HepG2 (cell line): ENCODE measurements at regions not wholly inside any gene's neighbourhood (a gene's known extent, or its start where the extent isn't known, plus 50 kb on each side); places are given as distances from the start of the nearest gene placed in this dataset.

Experiments used
- CTCF ChIP-seq: sonication (generic); formaldehyde crosslinking; IDR thresholded peaks from 2 replicates; pipeline ENCODE4 v1.5.0; 2020; ENCODE audit warnings: mild to moderate bottlenecking, missing genetic modification reagents, moderate library complexity
- ETV5 ChIP-seq: IDR thresholded peaks from 2 replicates; pipeline ENCODE4 v1.6.1; 2018; ENCODE audit warnings: missing biosample characterization, missing genetic modification reagents, inconsistent platforms, borderline replicate concordance
- POLR2A ChIP-seq, 2 experiments: IDR thresholded peaks; 2 replicates each; pipeline ENCODE4 v1.6.1; 2011; ENCODE audit warnings: low read depth in 2 of 2, low read length in 2 of 2, mild to moderate bottlenecking in 1 of 2, moderate library complexity in 1 of 2; ENCODE audit not compliant: insufficient read depth in 1 of 2
- SALL2 ChIP-seq: sonication (generic); formaldehyde crosslinking; IDR thresholded peaks from 2 replicates; pipeline ENCODE4 v1.8.1; 2023; ENCODE audit warnings: mild to moderate bottlenecking, missing genetic modification reagents, inconsistent platforms
- THAP7 ChIP-seq: sonication (generic); formaldehyde crosslinking; IDR thresholded peaks from 2 replicates; pipeline ENCODE4 v1.8.1; 2023; ENCODE audit warnings: mild to moderate bottlenecking, missing genetic modification reagents
- ZNF207 ChIP-seq: fragments of 450-650 bp; IDR thresholded peaks from 2 replicates; pipeline ENCODE4 v1.6.1; 2016; ENCODE audit warnings: antibody characterized with exemption, borderline replicate concordance
- ZNF274 ChIP-seq: sonication (generic); formaldehyde crosslinking; IDR thresholded peaks from 2 replicates; pipeline ENCODE4 v1.5.1; 2020; ENCODE audit warnings: mild to moderate bottlenecking, missing genetic modification reagents

DNA sequence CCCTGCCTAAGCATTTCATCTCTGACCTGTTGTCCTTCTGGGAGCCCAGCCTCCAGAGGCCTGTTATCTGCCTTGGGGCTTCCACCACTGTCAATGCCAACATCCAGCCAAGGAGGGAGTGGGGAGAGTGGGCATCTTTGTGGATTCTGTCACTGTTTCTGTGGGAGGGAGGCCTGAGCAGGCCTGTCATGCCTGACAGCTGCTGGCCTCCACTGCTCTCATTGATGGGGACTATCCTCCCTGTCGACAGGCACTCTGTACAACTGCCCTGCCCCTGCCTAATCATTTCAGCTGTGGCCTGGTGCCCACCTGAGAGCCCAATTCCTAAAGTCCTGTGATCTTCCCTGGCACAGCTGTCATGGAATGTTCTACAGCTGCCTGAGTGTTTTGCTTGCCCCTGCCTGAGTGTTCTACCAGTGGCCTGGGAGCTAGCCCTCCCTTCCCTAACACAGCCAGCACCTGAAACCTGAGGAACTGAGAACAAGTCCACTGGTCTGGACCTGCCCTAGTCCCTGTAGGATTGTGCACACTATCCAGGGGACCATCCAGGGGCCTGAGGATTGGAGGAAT lies 145.3 kb downstream of the FAM83B start:
- no peak for TF ChIP-seq ZNF207
- TF ChIP-seq CTCF (CRISPR knock-in tag): no peak
- TF ChIP-seq SALL2: no peak
- no peak for TF ChIP-seq THAP7 (CRISPR knock-in tag)
- no peak for TF ChIP-seq ETV5 (CRISPR knock-in tag)
- TF ChIP-seq ZNF274 (CRISPR knock-in tag): no peak
- no peak for TF ChIP-seq POLR2A (IDR thresholded peaks at IDR 0.05; ENCODE audit: insufficient read depth in 1 of 2, low read depth in 2 of 2, low read length in 2 of 2)
